ENCODE measurements at regions not wholly inside any gene's neighbourhood (a gene's known extent, or its start where the extent isn't known, plus 50 kb on each side); places are given as distances from the start of the nearest gene placed in this dataset.
A peak's percentile ranks its signal among the peaks of the same experiment; 100 is the strongest.
"Not testable (repeated sequence)": the region's sequence is repeated elsewhere in the genome, so short reads cannot be mapped to it uniquely, and the experiment has no call there.

DNA sequence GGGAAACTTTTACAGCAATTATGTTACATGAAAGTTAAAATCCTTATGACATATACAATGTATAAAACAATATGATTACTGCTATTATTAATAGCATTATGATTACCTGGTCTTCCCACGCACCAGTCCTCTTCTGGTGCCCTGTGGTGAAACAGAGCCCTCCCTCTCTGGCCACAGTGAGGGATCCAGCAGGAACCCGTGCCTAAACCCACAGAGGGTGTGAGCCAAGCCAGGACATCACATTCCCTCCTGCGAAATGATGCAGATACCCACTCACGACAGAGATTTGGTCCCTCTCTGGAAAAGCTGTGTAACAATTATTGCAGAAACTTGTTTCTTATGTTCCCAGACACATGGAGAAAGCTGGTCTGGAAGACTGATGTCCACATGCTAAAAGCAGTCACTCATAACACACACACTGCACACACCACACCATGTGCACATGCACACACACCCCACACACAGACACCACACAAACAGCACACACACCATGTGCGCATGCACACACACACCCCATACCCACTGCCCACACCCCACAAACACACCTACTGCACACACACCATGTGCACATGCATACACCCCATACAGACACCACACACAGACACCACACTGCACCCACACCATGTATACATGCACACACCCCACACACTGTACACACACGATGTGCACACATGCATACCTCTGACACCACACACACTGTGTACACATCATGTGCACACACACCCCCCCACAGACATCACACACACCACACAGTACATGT is 1462.2 kb downstream of the FOXD4L5 start:
- H3K4me1 ChIP-seq; H3K36me3 ChIP-seq; DNase-seq (ENCODE audit: extremely low spot score); intact Hi-C loops (cut with DNase I); H3K4me3 ChIP-seq; H3K27ac ChIP-seq (replicated peaks in 1 of 4): not testable (repeated sequence)
- WGBS, result 63% methylated on average over 6 of the region's 6 CpGs
- peaks cover 0 to 14% (median 0%) of the 10 kb centered on the region in 4 donors for H3K27me3 ChIP-seq
- peaks cover 0 to 11% (median 5%) of the 10 kb centered on the region in 4 donors for H3K9me3 ChIP-seq

DNA sequence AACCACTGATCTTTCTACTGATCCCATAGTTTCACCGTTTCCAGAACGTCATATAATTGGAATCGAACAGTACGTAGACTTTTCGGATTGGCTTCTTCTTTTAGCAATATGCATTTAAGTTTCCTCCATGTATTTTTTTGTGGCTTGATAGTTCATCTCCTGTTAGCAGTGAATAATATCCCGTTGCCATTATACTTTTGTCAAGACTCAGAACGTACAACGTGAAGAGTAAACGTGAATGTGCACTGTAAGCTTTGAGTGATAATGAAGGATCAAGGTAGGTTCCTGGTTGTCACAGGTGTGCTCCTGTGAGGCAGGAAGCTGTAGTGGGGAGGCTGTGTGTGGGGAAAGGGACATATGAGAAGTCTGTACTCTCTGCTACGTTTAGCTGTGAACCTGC is 1463.7 kb downstream of the FOXD4L5 start:
- DNase-seq (ENCODE audit: extremely low spot score); H3K4me1 ChIP-seq; H3K36me3 ChIP-seq; intact Hi-C loops (cut with DNase I); H3K4me3 ChIP-seq; H3K27ac ChIP-seq (replicated peaks in 1 of 4): not testable (repeated sequence)
- H3K27me3 ChIP-seq, result peaks cover 0 to 29% (median 3%) of the 10 kb centered on the region in 4 donors
- 64% methylated on average over 10 of the region's 10 CpGs for WGBS
- H3K9me3 ChIP-seq, result peaks cover 0 to 22% (median 13%) of the 10 kb centered on the region in 4 donors

DNA sequence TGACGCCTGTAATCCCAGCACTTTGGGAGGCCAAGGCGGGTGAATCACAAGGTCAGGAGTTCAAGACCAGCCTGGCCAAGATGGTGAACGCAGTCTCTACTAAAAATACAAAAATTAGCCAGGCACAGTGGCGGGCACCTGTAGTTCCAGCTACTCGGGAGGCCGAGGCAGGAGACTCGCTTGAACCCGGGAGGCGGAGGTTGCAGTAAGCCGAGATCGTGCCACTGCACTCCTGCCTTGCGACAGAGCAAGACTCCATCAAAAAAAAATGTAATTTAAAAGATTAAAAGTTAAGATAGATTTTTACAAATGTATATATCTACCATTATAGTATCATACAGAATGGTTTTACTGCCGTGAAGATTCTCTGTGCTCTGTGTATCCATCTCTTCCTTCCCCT is 1464.1 kb downstream of the FOXD4L5 start:
- intact Hi-C loops (cut with DNase I); H3K27ac ChIP-seq (replicated peaks in 1 of 4); H3K4me1 ChIP-seq; H3K4me3 ChIP-seq; H3K36me3 ChIP-seq; DNase-seq (ENCODE audit: extremely low spot score): not testable (repeated sequence)
- H3K9me3 ChIP-seq, result peaks cover 0 to 23% (median 13%) of the 10 kb centered on the region in 4 donors
- 71% methylated on average over 13 of the region's 13 CpGs for WGBS
- peaks cover 0 to 32% (median 3%) of the 10 kb centered on the region in 4 donors for H3K27me3 ChIP-seq

DNA sequence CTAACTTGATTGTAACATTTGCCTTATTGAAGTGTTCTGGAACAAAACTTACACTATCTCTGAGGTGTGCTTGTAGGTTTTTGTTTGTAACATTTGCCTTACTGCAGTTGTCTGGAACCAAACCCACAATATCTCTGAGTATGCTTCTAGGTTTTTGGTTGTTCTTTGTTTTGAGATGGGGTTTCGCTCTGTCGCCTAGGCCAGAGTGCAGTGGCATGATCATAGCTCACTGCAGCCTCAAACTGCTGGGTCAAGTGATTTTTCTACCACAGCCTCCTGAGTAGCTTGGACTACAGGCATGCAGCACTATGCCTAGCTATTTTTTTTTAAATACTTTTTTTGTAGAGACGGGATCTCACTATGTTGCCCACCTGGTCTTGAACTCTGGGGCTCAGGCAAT is 1464.6 kb downstream of the FOXD4L5 start:
- WGBS, result 91% methylated on average over 3 of the region's 3 CpGs
- H3K36me3 ChIP-seq; DNase-seq (ENCODE audit: extremely low spot score); H3K4me1 ChIP-seq; intact Hi-C loops (cut with DNase I); H3K27ac ChIP-seq (replicated peaks in 1 of 4); H3K4me3 ChIP-seq: not testable (repeated sequence)
- Histone ChIP-seq H3K27me3 (peaks cover 0 to 37% (median 3%) of the 10 kb centered on the region in 4 donors), H3K9me3 (peaks cover 0 to 23% (median 13%) of the 10 kb centered on the region in 4 donors)

DNA sequence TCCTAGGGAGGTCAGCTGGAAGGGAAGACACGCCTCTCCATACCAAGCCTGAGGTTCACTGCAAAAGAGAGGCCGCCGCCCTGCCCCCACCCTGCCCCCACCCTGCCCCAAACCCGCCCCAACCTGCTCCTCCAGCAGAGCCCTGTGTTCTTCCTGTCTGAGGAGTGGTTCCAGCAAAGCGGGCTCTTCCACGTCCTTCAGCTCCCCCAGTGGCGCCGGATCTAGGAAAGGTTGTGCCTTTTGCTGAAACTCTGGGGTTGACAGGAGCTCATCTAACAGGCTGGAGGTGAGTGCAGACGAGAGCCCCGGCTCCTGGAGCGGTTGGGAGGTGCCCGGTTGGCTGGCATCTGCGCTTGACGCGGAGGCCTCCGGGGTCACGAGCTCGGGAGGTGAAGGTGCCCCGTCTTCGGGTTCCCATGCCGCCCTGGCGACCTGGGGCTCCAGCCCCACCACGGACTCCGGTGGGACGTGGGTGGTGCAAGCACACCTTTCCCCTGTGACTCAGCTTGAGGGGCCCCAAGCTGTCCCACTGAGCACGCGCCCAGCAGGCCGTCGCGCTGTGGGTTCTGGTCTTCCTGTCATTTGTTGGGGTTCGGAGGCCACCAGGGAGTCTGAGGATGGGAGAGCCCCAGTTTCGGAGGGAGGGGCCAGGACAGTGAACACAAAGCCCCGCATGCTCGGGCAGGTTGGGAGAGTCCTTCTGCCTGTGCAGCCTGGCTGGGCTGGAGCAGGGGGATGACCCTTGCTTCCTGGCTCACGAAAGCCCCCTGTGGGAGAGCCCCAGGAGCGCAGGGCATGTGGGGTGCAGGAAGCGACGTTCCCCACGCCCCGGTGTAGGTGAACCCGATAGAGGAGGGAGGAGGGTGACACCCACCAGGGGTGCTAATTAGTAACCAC is 1467.1 kb downstream of the FOXD4L5 start:
- 36% methylated on average over 41 of the region's 41 CpGs for WGBS
- TF ChIP-seq EP300 (IDR thresholded peaks at IDR 0.05) (no peak), POLR2AphosphoS5 (IDR thresholded peaks at IDR 0.05) (no peak), POLR2A (IDR thresholded peaks at IDR 0.05; ENCODE audit: low read depth) (no peak)
- TF ChIP-seq, protein P1, sequence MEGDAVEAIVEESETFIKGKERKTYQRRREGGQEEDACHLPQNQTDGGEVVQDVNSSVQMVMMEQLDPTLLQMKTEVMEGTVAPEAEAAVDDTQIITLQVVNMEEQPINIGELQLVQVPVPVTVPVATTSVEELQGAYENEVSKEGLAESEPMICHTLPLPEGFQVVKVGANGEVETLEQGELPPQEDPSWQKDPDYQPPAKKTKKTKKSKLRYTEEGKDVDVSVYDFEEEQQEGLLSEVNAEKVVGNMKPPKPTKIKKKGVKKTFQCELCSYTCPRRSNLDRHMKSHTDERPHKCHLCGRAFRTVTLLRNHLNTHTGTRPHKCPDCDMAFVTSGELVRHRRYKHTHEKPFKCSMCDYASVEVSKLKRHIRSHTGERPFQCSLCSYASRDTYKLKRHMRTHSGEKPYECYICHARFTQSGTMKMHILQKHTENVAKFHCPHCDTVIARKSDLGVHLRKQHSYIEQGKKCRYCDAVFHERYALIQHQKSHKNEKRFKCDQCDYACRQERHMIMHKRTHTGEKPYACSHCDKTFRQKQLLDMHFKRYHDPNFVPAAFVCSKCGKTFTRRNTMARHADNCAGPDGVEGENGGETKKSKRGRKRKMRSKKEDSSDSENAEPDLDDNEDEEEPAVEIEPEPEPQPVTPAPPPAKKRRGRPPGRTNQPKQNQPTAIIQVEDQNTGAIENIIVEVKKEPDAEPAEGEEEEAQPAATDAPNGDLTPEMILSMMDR (IDR thresholded peaks at IDR 0.05), result no peak
- intact Hi-C loops (cut with DNase I), result no loop called here

DNA sequence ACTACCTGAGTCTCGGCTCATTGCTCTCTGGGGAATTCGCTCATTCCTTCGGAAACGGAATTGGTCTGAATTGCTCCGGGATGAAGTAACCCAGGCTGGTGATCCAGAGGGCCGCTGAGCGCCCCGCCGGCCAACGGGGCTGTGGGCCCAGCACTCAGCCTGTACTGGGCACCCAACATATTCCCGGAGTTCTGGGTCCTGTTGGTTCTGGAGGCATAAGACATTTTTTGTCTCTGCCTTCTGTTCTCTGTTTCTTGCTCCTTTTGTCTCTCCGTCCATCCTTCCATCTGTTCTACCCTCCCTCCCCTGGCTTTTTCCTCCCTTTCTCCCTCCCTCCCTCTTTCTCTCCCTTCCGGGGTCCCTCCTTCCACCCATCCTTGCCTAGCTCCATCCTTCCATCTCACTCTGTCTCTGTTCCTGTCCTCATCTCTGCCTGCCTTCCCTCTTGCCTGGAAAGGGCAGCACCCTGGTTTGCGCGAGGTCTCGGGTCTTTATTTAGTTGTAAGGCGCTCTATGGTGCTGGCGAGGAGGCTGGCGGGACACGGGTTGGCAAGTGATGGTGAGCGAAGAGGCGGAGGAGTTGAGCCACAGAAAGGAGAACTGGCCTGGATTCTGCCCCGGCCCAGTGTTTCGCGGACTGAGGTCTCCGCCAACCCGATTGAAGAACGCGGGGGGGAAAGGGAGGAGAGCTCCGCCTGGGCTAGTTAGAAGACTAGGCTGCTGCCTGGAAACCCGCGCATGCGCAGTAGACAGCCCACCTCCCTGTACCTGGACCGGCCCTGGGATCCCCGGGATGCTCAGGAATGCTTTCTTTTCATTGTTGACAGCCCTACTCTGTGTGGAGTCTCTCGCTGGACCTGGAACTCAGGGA is 1468.0 kb downstream of the FOXD4L5 start:
- WGBS, result 20% methylated on average over 36 of the region's 36 CpGs
- TF ChIP-seq EP300 (IDR thresholded peaks at IDR 0.05) (no peak), POLR2A (IDR thresholded peaks at IDR 0.05; ENCODE audit: low read depth) (no peak), POLR2AphosphoS5 (IDR thresholded peaks at IDR 0.05) (no peak)
- TF ChIP-seq, protein P1 (IDR thresholded peaks at IDR 0.05), result no peak
- peak; percentile 97 for DNase-seq (ENCODE audit: extremely low spot score)
- Histone ChIP-seq H3K27ac (replicated peaks in 1 of 4) (peak overlapping the region in 1 of 4 donors; percentile 48), H3K27me3 (peaks cover 0 to 56% (median 3%) of the 10 kb centered on the region in 4 donors), H3K4me3 (peak overlapping the region; percentile 28 to 36 (median 30)), H3K9me3 (peaks cover 0 to 30% (median 13%) of the 10 kb centered on the region in 4 donors), H3K36me3 (no peaks in the 10 kb centered on the region), H3K4me1 (peaks cover 0 to 7% (median 6%) of the 10 kb centered on the region in 4 donors)
- intact Hi-C loops (cut with DNase I), result no loop called here

More for the DNA sequence above, 1467.1 kb downstream of the FOXD4L5 start:
- peak; percentile 97 for DNase-seq (ENCODE audit: extremely low spot score)
- Histone ChIP-seq H3K27me3 (peaks cover 0 to 54% (median 3%) of the 10 kb centered on the region in 4 donors), H3K9me3 (peaks cover 0 to 30% (median 13%) of the 10 kb centered on the region in 4 donors), H3K36me3 (no peaks in the 10 kb centered on the region), H3K4me3 (peak overlapping the region; percentile 3 to 27 (median 20)), H3K4me1 (peaks cover 0 to 7% (median 6%) of the 10 kb centered on the region in 4 donors), H3K27ac (replicated peaks in 1 of 4) (no peak overlapping the region)

DNA sequence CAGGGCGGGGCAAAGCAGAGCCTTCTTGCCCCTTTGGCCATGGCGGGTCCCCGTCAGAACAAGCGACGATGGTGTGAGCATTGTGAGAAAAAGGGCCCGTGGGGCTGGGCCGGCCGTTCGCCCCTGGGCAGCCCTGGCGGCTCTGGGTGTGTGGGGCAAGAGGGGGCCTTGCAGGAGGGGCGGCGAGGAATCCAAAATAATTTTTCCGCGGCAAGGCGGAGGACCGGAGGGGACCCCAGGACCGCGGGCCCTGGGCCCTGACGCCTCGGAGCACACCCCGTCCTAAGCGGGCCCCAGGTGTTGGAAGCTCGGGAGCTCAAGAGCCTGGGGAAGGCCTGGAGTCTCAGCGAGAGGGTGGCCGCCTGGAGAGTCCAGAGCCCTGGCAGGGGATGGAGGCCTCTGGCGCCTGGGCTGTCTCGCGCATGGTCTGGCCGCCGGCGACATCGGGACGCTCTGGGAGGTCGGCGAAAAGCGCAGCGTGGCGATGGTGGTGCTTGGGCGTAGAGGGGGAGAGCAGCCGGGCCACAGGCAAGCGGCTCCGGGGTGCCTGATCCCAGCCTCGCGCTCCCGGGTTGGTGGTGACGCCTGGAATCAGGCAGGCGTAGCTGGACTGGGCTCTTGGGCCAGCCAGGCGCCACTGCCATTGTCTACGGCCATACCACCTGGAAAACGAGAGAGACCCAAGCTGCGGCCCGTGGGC is 1469.9 kb downstream of the FOXD4L5 start:
- Histone ChIP-seq H3K27me3 (peaks cover 0 to 56% (median 3%) of the 10 kb centered on the region in 4 donors), H3K9me3 (peaks cover 0 to 30% (median 13%) of the 10 kb centered on the region in 4 donors)
- H3K4me3 ChIP-seq; H3K4me1 ChIP-seq; H3K27ac ChIP-seq (replicated peaks in 1 of 4); intact Hi-C loops (cut with DNase I); H3K36me3 ChIP-seq; DNase-seq (ENCODE audit: extremely low spot score): not testable (repeated sequence)
- WGBS, result 63% methylated on average over 7 of the region's 52 CpGs

DNA sequence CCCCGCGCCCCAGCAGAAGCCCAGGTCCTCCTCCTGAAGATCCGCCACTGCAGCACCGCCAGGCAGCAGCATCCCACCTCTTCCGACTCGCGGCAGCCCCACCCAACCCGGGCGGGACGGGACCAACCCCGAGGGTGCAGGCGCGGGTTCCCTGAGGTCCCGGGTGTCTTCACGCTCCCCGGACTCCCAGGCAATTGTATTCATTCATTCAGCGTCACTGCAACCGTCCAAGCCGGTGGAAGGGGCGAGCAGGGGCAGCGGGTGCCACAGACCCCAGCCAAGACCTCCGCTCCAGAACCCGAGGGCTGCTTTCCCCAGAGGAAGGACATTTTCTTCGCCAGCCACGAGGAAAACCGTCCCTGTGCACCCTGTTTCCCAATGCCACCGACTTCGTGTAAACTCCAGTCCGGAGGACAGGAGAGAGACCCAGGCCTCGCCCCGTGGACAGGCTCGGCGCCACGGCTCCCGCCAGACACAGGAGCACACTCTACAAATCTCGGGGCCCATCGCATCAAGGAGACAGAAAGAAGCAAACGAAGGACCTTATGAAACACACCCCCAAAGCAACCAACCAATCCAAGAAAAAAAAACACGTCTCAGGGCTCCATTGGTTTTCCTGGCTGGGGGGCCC is 1471.5 kb downstream of the FOXD4L5 start:
- H3K36me3 ChIP-seq; H3K4me1 ChIP-seq; intact Hi-C loops (cut with DNase I); DNase-seq (ENCODE audit: extremely low spot score); H3K27ac ChIP-seq (replicated peaks in 1 of 4): not testable (repeated sequence)
- Histone ChIP-seq H3K9me3 (peaks cover 0 to 30% (median 11%) of the 10 kb centered on the region in 4 donors), H3K27me3 (peaks cover 0 to 47% (median 3%) of the 10 kb centered on the region in 4 donors), H3K4me3 (peak overlapping the region in 2 of 4 donors; percentile 22 to 29)
- WGBS, result 58% methylated on average over 29 of the region's 39 CpGs

Data from esophagus muscularis mucosa (tissue), 4 donors.